NCI-H1694 (cell line): ENCODE measurements at regions not wholly inside any gene's neighbourhood (a gene's known extent, or its start where the extent isn't known, plus 50 kb on each side); places are given as distances from the start of the nearest gene placed in this dataset.
"Not testable (repeated sequence)": the region's sequence is repeated elsewhere in the genome, so short reads cannot be mapped to it uniquely, and the experiment has no call there.

ENCODE experiments used
- DNase-seq: peaks from one replicate; lab custom pipeline; 2025; lab: John Stamatoyannopoulos, UW

GRCh38 chr2:4047961-4048891, 344.9 kb downstream of the DCDC2C start:
- no peak for DNase-seq

DNA sequence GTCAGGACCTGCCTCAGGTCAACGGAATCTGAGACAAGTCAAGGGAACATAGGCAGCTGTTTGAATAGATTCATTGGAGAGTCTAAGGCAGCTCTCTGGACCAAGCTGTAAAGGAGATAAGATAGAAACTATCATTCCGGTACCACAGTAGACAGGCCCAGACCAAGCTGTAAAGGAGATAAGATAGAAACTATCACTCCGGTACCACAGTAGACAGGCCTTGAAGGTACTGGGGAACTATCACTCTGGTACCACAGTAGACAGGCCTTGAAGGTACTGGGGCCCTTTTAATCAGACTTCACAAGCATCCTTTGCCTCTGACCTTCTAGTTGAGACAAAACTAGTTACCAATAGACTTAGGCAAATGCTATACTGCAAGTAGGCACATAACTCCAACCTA, 346.1 kb downstream of the DCDC2C start:
- no peak for DNase-seq

- DNase-seq: no peak
Measured at GRCh38 chr2:4053769-4054493, 350.6 kb downstream of the DCDC2C start.

- no peak for DNase-seq
Measured at GRCh38 chr2:4066217-4066616, 362.8 kb downstream of the DCDC2C start.

DNA sequence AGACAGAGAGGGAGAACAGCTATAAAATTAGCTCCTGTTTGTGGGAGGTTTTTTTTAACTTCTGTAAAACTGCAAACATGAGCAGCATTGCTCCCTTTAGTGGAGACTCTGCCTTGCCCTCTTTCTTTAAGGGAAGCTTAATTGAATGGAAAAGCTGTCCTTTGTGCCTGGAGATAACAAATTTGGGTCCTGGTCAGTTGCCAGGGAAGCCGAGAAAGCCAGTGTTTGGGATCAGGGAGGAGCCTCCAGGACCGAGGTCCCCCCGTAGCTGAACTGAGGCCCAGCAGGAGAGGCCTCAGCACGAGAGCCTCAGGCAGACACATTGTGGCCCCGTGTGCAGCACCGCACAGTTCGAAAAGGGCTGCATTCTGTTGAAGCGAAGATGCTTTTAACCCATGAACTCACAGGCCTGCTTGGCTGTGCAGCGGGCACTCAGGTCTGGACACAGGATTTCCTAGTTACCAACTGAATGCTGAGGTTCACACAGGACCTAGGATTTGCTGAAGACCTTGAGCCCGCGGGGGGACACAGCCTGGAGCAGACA, 369.7 kb downstream of the DCDC2C start:
- no peak for DNase-seq

- no peak for DNase-seq
Measured at GRCh38 chr2:4077017-4077416, 373.6 kb downstream of the DCDC2C start.

- no peak for DNase-seq
Measured at GRCh38 chr2:4085186-4085585, 381.8 kb downstream of the DCDC2C start.

- DNase-seq: no peak
Measured at GRCh38 chr2:4090668-4091630, 387.6 kb downstream of the DCDC2C start.

- DNase-seq: no peak
Measured at GRCh38 chr2:4091869-4092268, 388.5 kb downstream of the DCDC2C start.

- no peak for DNase-seq
Measured at GRCh38 chr2:4094743-4095142, 391.4 kb downstream of the DCDC2C start.

DNA sequence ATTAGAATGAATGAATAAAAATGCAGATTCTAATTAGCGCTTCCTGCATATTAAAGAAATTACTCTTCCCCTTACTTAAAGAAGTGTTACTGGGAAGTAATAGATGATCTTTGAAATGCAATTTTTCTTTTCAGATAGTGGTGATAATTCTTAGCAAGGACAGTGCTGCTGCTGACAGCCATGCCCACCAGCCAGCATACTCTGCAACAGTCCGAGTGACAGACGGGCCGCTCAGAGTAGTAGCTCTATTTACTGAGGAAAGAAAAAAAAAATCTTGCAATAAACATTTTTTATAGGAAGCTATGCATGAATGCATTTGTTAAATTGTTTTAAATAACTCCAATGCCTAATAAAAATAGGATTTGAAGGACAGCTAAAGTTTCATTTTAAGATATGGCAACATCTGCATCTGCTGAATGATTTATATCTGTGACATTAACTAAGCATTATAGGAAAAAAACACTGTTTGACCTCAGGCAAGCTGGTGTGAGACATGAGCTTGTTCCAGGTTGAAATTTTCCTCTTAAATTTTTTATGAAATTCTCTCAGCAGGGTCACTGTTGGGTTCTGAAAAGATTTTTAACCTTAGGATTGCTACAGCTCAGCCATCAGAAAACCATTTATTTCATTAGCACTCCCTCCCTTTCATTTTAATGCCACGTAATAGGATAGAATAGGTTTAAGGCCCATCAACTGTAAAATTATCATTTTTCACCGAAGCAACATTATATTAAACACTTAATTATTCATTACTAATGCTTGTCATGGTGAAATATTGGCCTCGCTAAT, 393.8 kb downstream of the DCDC2C start:
- no peak for DNase-seq

DNA sequence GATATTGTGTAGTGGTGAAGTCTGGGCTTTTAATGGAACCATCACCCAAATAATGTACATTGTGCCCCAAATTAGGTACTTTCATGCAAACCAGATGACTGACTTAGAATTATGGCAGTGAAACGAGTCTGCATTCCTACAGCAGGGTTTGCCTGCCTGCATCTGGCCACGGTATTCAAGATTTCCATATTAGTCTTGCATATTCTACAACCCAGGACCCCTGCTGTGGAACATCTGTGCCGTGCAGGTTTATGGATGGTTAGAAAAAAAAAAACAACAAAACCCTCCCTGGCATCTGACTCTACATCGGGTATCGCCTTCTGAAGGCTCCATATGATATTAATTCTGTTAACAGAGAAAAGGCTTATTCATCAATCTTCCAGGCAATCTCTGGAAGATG, 394.8 kb downstream of the DCDC2C start:
- peak; percentile 67 for DNase-seq

- no peak for DNase-seq
Measured at GRCh38 chr2:4101936-4102335, 398.6 kb downstream of the DCDC2C start.

GRCh38 chr2:4107179-4107578, 403.8 kb downstream of the DCDC2C start:
- DNase-seq: no peak

DNA sequence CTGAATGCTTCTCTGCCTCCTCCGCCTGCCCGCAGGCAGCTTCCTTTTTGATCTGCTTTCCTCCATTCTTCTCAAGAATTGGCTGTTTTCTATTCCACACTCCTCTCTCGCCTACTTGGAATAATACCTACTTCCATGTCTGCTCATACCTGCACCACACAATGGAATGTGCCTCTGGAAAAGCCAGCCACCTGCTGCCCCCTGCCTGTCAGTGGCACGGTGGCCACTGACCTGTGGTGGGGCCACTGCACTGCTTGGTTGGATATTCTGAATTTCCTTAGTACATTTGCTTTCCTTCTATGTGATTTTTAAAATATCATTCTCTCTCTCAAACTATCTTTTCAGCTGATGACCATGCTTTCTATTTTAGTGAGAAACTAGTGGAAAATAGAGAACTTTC, 406.9 kb downstream of the DCDC2C start:
- DNase-seq: no peak

DNA sequence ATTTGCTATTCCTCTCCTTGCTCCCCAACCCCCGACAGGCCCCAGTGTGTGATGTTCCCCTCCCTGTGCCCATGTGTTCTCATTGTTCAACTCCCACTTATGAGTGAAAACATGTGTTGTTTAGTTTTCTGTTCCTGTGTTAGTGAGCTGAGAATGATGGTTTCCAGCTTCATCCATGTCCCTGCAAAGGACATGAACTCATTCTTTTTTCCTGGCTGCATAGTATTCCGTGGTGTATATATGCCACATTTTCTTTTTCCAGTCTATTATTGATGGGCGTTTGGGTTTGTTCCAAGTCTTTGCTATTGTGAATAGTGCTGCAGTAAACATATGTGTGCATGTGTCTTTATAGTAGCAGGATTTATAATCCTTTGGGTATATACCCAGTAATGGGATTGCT, 412.1 kb downstream of the DCDC2C start:
- not testable (repeated sequence) for DNase-seq

DNA sequence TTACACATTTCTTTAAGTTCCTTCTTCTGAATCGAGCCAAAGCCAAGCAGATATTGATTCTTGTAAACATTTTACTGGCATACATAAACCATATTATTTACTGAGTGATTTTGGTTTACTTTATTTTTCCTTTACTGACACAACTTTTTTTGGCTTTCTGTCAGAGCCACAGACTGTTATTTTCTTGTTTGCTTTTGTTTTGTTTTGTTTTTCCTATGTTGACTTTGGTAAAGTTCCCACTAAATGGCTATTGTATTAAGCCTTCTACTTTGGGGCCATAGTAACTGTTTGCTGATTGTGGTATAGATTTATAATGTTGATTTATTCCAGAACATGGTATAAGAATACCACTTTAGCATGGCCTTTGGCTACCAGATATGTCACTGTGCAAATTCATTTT, 419.4 kb downstream of the DCDC2C start:
- no peak for DNase-seq

DNA sequence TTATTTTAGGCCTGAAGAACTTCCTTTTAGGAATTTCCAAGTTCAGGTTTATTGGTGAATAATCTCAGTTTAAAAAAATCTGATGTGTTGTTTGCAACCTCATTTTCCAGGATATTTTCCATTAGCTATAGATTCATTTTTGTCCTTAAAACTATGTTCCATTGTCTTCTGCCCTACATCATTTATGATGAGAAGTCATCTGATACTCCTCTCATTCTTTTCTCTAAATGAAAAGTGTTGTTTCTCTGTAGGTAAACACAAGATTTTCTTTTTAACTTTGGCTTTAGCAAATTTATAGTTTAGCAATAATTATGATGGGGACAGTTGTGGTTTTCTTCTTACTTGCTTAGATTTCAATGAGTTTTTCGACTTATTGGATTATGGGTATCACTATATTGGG, 427.3 kb downstream of the DCDC2C start:
- DNase-seq: no peak

GRCh38 chr2:4134551-4135550, 431.5 kb downstream of the DCDC2C start:
- DNase-seq: no peak

DNA sequence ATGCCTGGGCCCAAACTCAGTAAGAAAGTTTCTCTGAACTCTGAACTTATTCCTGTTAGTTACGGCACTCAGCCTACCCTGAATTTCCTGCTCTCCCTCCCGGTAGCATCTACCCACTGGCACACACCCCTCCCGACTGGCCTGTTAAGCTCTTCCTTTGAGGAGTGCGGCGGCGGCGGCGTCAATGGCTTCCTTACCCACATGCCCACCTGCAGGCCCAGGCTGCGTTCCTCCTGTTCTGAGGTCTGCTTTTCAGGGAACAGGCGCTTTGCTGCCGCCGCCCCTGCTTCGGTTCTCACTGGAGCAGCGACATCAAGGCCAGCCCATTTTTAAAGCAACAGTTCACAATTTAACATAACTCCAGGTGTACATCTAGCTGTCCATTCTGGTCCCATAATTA, 432.4 kb downstream of the DCDC2C start:
- DNase-seq: no peak
